Mammary epithelial cell (primary cell): ENCODE measurements at regions not wholly inside any gene's neighbourhood (a gene's known extent, or its start where the extent isn't known, plus 50 kb on each side); places are given as distances from the start of the nearest gene placed in this dataset.

Experiments
- EZH2 ChIP-seq: IDR thresholded peaks from 2 replicates; pipeline ENCODE4 v1.6.1; 2012; ENCODE audit warnings: low read length, inconsistent platforms, borderline replicate concordance
- TF ChIP-seq, protein P1 (sequence below), 2 donors: IDR thresholded peaks in 1 of 2; conservative IDR thresholded peaks in 1 of 2; 2 replicates each; pipeline ENCODE4 v1.5.1; 2011 to 2012; ENCODE audit warnings: inconsistent platforms in 2 of 2, low read length in 2 of 2, mild to moderate bottlenecking in 2 of 2, control low read depth in 1 of 2, low read depth in 1 of 2; ENCODE audit not compliant: insufficient read depth in 1 of 2; ENCODE audit errors: extremely low read depth in 1 of 2

DNA sequence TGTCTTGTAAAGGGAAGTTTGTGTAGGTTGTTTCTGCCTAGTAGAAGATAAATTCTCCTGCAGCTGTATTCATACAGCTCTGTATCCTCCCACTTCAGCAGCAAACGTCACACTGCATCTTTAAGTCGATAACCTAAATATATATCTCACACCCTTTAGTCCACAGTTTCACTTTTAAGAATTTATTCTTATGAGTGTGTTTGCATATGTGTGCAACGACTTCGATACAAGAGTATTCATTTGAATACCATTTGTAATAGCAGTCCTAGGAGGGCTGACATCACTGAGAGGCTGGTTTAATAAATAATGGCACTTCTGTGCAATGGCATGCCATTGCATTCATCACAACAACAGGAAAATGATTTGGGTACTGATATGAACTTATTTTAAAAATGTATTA lies 63.8 kb upstream of the MSH6 start:
- TF ChIP-seq, protein P1, sequence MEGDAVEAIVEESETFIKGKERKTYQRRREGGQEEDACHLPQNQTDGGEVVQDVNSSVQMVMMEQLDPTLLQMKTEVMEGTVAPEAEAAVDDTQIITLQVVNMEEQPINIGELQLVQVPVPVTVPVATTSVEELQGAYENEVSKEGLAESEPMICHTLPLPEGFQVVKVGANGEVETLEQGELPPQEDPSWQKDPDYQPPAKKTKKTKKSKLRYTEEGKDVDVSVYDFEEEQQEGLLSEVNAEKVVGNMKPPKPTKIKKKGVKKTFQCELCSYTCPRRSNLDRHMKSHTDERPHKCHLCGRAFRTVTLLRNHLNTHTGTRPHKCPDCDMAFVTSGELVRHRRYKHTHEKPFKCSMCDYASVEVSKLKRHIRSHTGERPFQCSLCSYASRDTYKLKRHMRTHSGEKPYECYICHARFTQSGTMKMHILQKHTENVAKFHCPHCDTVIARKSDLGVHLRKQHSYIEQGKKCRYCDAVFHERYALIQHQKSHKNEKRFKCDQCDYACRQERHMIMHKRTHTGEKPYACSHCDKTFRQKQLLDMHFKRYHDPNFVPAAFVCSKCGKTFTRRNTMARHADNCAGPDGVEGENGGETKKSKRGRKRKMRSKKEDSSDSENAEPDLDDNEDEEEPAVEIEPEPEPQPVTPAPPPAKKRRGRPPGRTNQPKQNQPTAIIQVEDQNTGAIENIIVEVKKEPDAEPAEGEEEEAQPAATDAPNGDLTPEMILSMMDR (conservative IDR thresholded peaks at IDR 0.05 in 1 of 2, IDR thresholded peaks at IDR 0.05 in 1 of 2; ENCODE audit: extremely low read depth in 1 of 2, insufficient read depth in 1 of 2, low read depth in 1 of 2, low read length in 2 of 2): no peak
- TF ChIP-seq EZH2: no peak
